Endothelial cell (in vitro differentiated cells): ENCODE measurements at regions not wholly inside any gene's neighbourhood (a gene's known extent, or its start where the extent isn't known, plus 50 kb on each side); places are given as distances from the start of the nearest gene placed in this dataset.

ENCODE experiments used
- DNase-seq: peaks from one replicate; pipeline ENCODE4 v3.0.0; 2021; ENCODE audit warnings: low spot score
- H3K27ac Mint-ChIP-seq: one replicate; pipeline ENCODE4 v1.8.0; 2021; ENCODE audit warnings: mixed read lengths, inconsistent platforms; ENCODE audit not compliant: unreplicated experiment
- H3K27me3 Mint-ChIP-seq: one replicate; pipeline ENCODE4 v1.8.0; 2021; ENCODE audit warnings: mild to moderate bottlenecking, moderate library complexity, mixed read lengths, inconsistent platforms; ENCODE audit not compliant: unreplicated experiment
- H3K36me3 Mint-ChIP-seq: one replicate; pipeline ENCODE4 v1.8.0; 2021; ENCODE audit warnings: mild to moderate bottlenecking, low read depth, mixed read lengths, inconsistent platforms; ENCODE audit not compliant: unreplicated experiment
- H3K4me1 Mint-ChIP-seq: one replicate; pipeline ENCODE4 v1.8.0; 2021; ENCODE audit warnings: mild to moderate bottlenecking, mixed read lengths, inconsistent platforms; ENCODE audit not compliant: unreplicated experiment
- H3K4me3 Mint-ChIP-seq: one replicate; pipeline ENCODE4 v1.8.0; 2021; ENCODE audit warnings: mild to moderate bottlenecking, mixed read lengths, inconsistent platforms; ENCODE audit not compliant: unreplicated experiment
- H3K9me3 Mint-ChIP-seq: one replicate; pipeline ENCODE4 v1.8.0; 2021; ENCODE audit warnings: mixed read lengths, inconsistent platforms; ENCODE audit not compliant: unreplicated experiment
- TF ChIP-seq, protein P1 (sequence below): fragments of 200-600 bp; sonication (generic); IDR thresholded peaks from one replicate; pipeline ENCODE4 v1.5.0; 2021; ENCODE audit warnings: antibody characterized with exemption; ENCODE audit not compliant: unreplicated experiment

DNA sequence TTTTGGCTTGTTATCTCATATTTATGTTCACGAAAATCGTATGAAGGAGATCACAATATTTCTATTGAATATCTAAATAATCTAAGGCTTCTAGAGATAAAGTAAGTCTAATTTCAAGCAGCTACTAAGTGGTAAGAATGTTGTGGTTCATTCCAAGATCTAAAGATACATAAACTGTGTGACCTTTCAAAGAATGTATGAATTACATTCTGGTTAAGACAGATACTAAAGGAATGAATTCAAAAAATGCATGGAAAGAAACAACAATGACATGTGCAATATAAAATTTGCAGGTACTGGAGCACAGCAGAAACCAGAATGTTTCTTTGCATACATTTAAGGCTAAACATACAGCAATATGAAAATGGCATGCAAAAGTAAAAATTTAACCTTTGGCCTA, 1214.6 kb downstream of the CDH8 start:
- TF ChIP-seq, protein P1, sequence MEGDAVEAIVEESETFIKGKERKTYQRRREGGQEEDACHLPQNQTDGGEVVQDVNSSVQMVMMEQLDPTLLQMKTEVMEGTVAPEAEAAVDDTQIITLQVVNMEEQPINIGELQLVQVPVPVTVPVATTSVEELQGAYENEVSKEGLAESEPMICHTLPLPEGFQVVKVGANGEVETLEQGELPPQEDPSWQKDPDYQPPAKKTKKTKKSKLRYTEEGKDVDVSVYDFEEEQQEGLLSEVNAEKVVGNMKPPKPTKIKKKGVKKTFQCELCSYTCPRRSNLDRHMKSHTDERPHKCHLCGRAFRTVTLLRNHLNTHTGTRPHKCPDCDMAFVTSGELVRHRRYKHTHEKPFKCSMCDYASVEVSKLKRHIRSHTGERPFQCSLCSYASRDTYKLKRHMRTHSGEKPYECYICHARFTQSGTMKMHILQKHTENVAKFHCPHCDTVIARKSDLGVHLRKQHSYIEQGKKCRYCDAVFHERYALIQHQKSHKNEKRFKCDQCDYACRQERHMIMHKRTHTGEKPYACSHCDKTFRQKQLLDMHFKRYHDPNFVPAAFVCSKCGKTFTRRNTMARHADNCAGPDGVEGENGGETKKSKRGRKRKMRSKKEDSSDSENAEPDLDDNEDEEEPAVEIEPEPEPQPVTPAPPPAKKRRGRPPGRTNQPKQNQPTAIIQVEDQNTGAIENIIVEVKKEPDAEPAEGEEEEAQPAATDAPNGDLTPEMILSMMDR: no peak
- no peaks in the 10 kb centered on the region for H3K27me3 Mint-ChIP-seq
- H3K27ac Mint-ChIP-seq: no peak overlapping the region
- no peaks in the 10 kb centered on the region for H3K9me3 Mint-ChIP-seq
- H3K4me3 Mint-ChIP-seq: no peak overlapping the region
- no peaks in the 10 kb centered on the region for H3K36me3 Mint-ChIP-seq
- no peak for DNase-seq
- no peaks in the 10 kb centered on the region for H3K4me1 Mint-ChIP-seq

DNA sequence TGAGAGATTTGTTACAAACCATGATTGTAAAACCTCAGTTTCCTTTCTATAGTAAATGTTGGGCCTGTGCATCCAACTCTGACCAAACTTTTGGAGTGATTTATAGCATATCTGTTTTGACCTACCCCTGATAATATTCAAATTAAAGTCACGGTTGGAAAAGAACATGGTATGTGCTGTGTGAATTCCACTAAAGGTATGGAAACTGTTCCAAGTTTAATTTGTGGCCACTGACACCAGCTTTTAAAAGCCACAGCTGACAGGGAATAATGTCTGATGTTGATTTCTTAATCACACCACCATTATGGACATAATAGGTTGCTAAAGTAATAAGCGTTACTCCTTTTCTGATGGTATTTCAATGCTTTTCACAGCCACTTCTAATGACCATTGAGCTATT, 1215.9 kb downstream of the CDH8 start:
- no peaks in the 10 kb centered on the region for H3K4me1 Mint-ChIP-seq
- TF ChIP-seq, protein P1: no peak
- no peak overlapping the region for H3K4me3 Mint-ChIP-seq
- H3K36me3 Mint-ChIP-seq: no peaks in the 10 kb centered on the region
- H3K27ac Mint-ChIP-seq: no peak overlapping the region
- DNase-seq: no peak
- no peaks in the 10 kb centered on the region for H3K9me3 Mint-ChIP-seq
- no peaks in the 10 kb centered on the region for H3K27me3 Mint-ChIP-seq

DNA sequence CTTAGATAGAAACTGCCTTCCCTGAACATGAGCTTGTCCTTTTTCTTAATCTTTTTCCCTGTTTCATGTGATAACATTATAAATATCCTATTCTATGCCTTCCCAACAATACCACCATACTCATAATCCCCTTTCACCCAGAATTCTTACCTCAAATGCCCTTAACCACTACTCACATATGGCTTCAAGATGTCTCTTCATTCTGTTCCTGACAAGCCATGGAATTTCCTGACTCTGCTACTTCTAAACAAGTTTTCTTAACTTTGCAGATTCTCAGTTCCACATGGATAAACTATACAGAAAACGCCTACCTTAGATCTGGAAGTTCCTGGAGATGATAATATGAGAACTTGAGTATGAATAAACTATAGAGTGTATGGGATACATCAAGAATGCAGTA, 1217.8 kb downstream of the CDH8 start:
- Mint-ChIP-seq H3K4me3 (no peak overlapping the region), H3K9me3 (no peaks in the 10 kb centered on the region), H3K4me1 (no peaks in the 10 kb centered on the region), H3K36me3 (no peaks in the 10 kb centered on the region), H3K27ac (no peak overlapping the region), H3K27me3 (no peaks in the 10 kb centered on the region)
- no peak for DNase-seq
- TF ChIP-seq, protein P1: no peak

DNA sequence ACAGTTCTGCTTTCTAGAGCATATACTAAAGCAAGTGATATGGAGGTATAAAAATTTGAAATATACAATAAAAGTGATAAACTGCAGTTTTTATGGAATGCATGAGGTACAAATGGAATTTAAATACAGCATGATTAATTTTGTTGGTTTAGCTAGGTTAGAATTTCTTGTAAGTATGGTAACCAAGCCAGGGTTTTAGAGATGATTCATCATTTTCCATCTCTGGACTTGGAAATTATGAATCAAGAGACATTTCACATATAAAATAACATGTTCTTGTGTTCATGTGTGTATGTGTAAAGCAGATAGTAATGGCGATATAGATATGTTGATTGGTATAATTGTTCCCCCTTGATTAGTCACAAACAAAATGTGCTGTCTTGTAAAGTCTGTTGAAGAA, 1219.8 kb downstream of the CDH8 start:
- no peaks in the 10 kb centered on the region for H3K36me3 Mint-ChIP-seq
- no peaks in the 10 kb centered on the region for H3K27me3 Mint-ChIP-seq
- no peak overlapping the region for H3K4me3 Mint-ChIP-seq
- no peaks in the 10 kb centered on the region for H3K9me3 Mint-ChIP-seq
- no peak overlapping the region for H3K27ac Mint-ChIP-seq
- TF ChIP-seq, protein P1: no peak
- H3K4me1 Mint-ChIP-seq: no peaks in the 10 kb centered on the region
- DNase-seq: no peak

DNA sequence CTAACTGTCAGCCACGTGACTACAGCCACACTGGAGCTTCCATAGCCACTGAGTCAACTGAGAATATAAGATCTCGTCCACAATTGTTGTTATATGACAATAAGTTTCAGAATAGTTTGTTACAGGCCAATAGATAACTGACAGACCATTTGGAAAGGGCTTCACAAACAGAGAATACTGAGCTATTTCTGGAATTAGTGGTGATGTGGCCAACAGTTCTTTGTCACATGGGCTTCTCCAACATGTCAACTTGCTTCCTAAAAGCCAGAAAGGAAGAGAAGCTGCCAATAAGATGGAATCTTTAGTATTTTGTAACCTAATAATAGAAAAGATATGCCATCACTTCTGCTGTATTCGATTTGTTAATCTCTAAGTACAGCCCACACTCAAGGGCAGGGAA, 1220.4 kb downstream of the CDH8 start:
- no peak for DNase-seq
- Mint-ChIP-seq H3K4me3 (no peak overlapping the region), H3K27ac (no peak overlapping the region), H3K36me3 (no peaks in the 10 kb centered on the region), H3K9me3 (no peaks in the 10 kb centered on the region), H3K27me3 (no peaks in the 10 kb centered on the region), H3K4me1 (no peaks in the 10 kb centered on the region)
- TF ChIP-seq, protein P1: no peak
